H7 (cell line): ENCODE measurements at regions not wholly inside any gene's neighbourhood (a gene's known extent, or its start where the extent isn't known, plus 50 kb on each side); places are given as distances from the start of the nearest gene placed in this dataset.
A peak's percentile ranks its signal among the peaks of the same experiment; 100 is the strongest.

Source experiments
- DNase-seq: peaks from one replicate; pipeline ENCODE4 v3.0.0; 2012
- H3K27me3 ChIP-seq: 2 replicates; pipeline ENCODE4 v1.6.0; 2011; ENCODE audit warnings: mild to moderate bottlenecking, low read length; ENCODE audit not compliant: control insufficient read depth, insufficient read depth
- H3K36me3 ChIP-seq: replicated peaks from 2 replicates; pipeline ENCODE4 v1.5.1; 2011; ENCODE audit warnings: low read length; ENCODE audit not compliant: control insufficient read depth, insufficient read depth
- H3K4me3 ChIP-seq: 2 replicates; pipeline ENCODE4 v1.5.1; 2011; ENCODE audit warnings: low read depth, mild to moderate bottlenecking, control low read depth, low read length, moderate library complexity; ENCODE audit not compliant: insufficient read depth

DNA sequence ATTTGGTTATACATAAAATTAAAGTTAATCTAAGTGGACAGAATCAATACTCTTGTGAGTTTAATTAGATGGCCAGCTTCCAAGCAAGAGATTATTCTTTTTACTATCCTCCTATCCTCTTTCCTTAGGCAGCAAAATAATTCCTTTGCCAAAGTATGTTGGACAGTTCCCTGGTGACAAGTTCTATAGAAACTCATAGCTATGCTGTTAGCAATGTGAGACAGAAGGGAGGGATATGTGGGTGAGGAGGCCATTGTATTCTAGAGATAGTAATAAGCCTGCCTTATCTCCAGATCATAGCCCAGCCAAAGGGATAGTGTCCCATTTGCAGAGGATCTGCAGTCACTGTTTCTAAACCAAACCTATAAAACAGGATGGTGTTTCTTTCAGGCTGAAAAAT is 181.6 kb upstream of the HDAC9 start:
- Histone ChIP-seq H3K4me3 (no peak overlapping the region), H3K27me3 (no peaks in the 10 kb centered on the region), H3K36me3 (no peaks in the 10 kb centered on the region)
- no peak for DNase-seq

GRCh38 chr7:18315241-18315640 is 180.3 kb upstream of the HDAC9 start:
- H3K27me3 ChIP-seq = no peaks in the 10 kb centered on the region
- no peaks in the 10 kb centered on the region for H3K36me3 ChIP-seq
- no peak for DNase-seq
- no peak overlapping the region for H3K4me3 ChIP-seq

GRCh38 chr7:18317941-18318340 is 177.6 kb upstream of the HDAC9 start:
- Histone ChIP-seq H3K36me3 (no peaks in the 10 kb centered on the region), H3K27me3 (no peaks in the 10 kb centered on the region), H3K4me3 (no peak overlapping the region)
- peak; percentile 4 for DNase-seq

DNA sequence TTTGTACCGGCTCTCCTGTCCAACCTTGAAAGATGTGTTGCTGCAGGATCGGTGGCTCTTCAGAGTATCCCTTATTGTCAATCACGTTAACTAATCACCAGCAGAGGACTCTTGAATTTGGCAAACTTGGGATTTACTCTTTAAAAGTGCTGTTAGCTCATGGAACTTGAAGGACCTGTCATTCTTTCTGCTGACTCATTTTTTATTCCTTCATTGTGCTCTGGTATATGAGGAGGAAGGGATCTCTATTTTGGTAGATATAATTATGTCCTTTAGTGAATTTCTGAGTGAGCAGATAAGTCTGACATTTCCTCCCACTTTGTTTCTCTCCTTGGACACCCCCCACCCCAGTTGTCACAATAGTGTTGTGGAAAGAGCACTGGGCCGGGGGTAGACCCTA is 175.1 kb upstream of the HDAC9 start:
- H3K27me3 ChIP-seq = no peaks in the 10 kb centered on the region
- H3K4me3 ChIP-seq = no peak overlapping the region
- no peaks in the 10 kb centered on the region for H3K36me3 ChIP-seq
- no peak for DNase-seq

DNA sequence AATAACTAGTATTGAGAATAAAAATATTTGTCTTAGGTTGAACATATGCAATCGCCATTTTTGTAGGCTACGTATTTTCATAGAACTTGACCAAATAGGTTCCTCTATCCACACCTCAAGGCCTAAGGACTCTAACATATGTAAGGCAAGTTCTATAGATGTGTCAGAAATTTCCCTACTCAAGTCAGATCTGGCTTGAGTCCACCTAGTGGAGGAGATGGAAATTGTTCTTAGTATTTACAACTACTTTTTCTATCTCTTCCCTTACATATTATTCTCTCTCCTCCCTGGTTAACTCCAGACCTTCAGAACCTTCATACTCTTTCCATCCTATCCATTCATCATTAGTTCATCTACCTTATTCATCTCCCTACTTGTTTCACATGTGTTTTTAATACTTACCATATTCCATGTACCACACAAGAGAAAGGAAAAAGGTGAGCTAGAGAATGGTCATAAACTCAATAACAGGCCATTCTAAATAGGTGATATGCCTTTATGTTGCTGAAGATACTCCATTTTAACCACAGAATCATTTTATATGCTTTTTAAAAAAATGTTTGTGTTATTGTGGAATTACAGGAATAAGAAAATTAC is 174.5 kb upstream of the HDAC9 start:
- no peak overlapping the region for H3K4me3 ChIP-seq

GRCh38 chr7:18330548-18330947 is 165.0 kb upstream of the HDAC9 start:
- no peak for DNase-seq
- Histone ChIP-seq H3K4me3 (no peak overlapping the region), H3K36me3 (no peaks in the 10 kb centered on the region), H3K27me3 (no peaks in the 10 kb centered on the region)

More for the DNA sequence above, 174.5 kb upstream of the HDAC9 start:
- no peaks in the 10 kb centered on the region for H3K27me3 ChIP-seq
- H3K36me3 ChIP-seq = no peaks in the 10 kb centered on the region
- DNase-seq = peak; percentile 8

DNA sequence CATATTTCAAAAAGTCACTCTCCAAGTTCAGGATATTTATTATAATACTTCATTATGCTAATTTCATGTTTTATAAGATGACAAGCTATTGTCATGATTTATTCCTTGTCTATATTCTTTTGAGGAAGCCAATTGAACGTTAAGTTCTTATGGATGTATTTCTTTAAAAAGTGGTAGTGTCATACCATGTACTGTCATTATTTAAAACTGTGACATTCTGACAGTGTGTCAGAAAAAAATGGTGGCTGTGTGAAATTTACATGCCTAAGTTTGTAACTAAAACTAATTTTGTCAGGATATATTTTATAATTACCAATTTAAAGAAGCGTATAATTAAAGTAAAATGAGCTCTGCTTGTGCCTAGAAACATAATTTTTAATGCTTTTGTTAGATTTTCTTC is 158.9 kb upstream of the HDAC9 start:
- no peaks in the 10 kb centered on the region for H3K36me3 ChIP-seq
- no peak overlapping the region for H3K4me3 ChIP-seq
- H3K27me3 ChIP-seq = no peaks in the 10 kb centered on the region
- DNase-seq = no peak

GRCh38 chr7:18337048-18337809 is 158.3 kb upstream of the HDAC9 start:
- Histone ChIP-seq H3K4me3 (no peak overlapping the region), H3K36me3 (no peaks in the 10 kb centered on the region), H3K27me3 (no peaks in the 10 kb centered on the region)
- DNase-seq = no peak

DNA sequence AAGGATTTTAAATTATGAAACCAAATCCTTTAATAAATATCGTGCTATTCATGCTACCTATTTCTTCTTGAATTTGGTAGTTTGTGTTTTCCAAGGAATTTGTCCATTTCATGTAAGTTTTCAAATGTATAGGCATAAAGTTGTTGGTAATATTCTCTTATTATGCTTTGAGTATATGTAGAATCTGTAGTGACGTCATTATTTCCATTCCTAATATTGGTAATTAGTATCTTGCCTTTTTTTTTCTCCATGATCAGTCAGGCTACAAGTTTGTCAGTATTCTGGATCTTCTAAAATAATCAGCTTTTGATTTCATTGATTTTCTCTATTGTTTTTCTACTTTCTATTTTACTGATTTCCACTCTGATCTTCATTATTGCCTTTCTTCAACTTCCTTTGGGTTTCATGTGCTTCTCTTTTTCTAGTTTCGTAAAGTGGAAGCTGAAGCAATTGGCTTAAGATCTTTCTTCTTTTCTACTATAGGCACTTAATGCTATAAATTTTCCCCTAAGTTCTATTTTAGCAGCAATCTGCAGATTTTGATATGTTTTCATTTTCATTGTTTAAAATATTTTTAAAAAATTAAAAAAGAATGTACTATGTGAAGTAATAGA is 156.5 kb upstream of the HDAC9 start:
- no peaks in the 10 kb centered on the region for H3K27me3 ChIP-seq
- DNase-seq = no peak

DNA sequence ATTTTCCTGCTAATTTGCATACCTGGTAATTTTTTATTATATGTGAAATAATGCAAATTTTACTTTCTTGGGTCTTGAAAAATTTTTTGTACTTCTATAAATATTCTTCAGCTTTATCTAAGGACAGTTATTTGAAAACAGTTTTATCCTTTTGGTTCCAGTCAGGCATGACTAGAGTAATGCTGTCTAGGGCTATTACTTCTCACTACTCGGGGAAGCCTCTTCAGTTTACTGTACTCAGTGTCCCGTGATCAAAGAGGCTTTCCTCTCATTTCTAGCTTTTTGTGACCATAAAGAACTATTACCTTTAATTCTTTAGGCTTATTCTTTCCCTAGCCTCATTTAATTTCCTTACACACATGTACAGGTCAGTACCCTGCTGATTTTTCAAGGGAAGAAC is 153.8 kb upstream of the HDAC9 start:
- Histone ChIP-seq H3K4me3 (no peak overlapping the region), H3K36me3 (no peaks in the 10 kb centered on the region), H3K27me3 (no peaks in the 10 kb centered on the region)
- no peak for DNase-seq

More for the DNA sequence above, 156.5 kb upstream of the HDAC9 start:
- Histone ChIP-seq H3K4me3 (no peak overlapping the region), H3K36me3 (no peaks in the 10 kb centered on the region)

GRCh38 chr7:18343047-18343446 is 152.5 kb upstream of the HDAC9 start:
- H3K4me3 ChIP-seq = no peak overlapping the region
- no peaks in the 10 kb centered on the region for H3K27me3 ChIP-seq
- no peaks in the 10 kb centered on the region for H3K36me3 ChIP-seq
- no peak for DNase-seq

GRCh38 chr7:18344536-18344935 is 151.0 kb upstream of the HDAC9 start:
- Histone ChIP-seq H3K36me3 (no peaks in the 10 kb centered on the region), H3K4me3 (no peak overlapping the region), H3K27me3 (no peaks in the 10 kb centered on the region)
- no peak for DNase-seq

DNA sequence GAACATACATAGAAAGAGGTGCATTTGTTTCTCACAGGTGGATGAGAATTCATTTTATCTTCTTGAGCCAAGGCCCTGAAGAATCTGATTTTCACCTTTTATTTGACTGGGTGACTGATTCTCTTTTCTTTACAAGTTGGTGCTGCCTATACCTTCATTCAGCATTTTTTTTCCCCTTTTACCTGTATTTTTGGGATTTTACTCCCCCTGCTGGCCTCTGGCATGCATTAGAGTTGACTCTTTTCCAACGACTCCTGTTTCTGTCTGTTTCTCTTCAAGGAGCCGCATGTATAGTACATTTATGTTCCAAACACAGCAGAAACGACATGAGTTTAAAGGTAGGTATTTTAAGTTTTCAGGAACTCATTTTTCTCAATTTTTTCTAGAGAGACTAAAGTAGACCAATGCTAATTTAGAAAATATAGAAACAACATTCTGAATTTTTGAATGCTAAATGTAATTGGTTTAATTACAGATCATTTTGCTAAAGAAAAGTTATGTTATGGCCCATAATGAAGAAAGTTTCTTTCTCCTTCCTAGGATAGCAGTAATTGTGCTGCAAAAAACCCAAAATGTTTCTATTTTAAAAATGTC is 149.8 kb upstream of the HDAC9 start:
- Histone ChIP-seq H3K36me3 (no peaks in the 10 kb centered on the region), H3K4me3 (no peak overlapping the region), H3K27me3 (no peaks in the 10 kb centered on the region)
- DNase-seq = no peak

- no peak for DNase-seq
- Histone ChIP-seq H3K36me3 (no peaks in the 10 kb centered on the region), H3K4me3 (no peak overlapping the region), H3K27me3 (no peaks in the 10 kb centered on the region)
Measured at GRCh38 chr7:18347170-18347569, 148.4 kb upstream of the HDAC9 start.

- H3K27me3 ChIP-seq = no peaks in the 10 kb centered on the region
- no peak for DNase-seq
- H3K4me3 ChIP-seq = no peak overlapping the region
- H3K36me3 ChIP-seq = no peaks in the 10 kb centered on the region
Measured at GRCh38 chr7:18350678-18351077, 144.9 kb upstream of the HDAC9 start.
